Neural progenitor cell (in vitro differentiated cells): ENCODE measurements at regions not wholly inside any gene's neighbourhood (a gene's known extent, or its start where the extent isn't known, plus 50 kb on each side); places are given as distances from the start of the nearest gene placed in this dataset.

Experiments used
- CTCF ChIP-seq: fragments of 200-600 bp; sonication (generic); IDR thresholded peaks from 2 replicates; pipeline ENCODE4 v1.5.1; 2017; ENCODE audit warnings: antibody characterized with exemption, mild to moderate bottlenecking
- EZH2 ChIP-seq: fragments of 200-600 bp; sonication (generic); IDR thresholded peaks from 2 replicates; pipeline ENCODE4 v1.6.1; 2017; ENCODE audit warnings: antibody characterized with exemption, mild to moderate bottlenecking, moderate library complexity
- EZH2phosphoT487 ChIP-seq: fragments of 200-600 bp; sonication (generic); IDR thresholded peaks from 2 replicates; pipeline ENCODE4 v1.6.1; 2017; ENCODE audit warnings: antibody characterized with exemption

GRCh38 chr13:24096659-24097058, 63.9 kb upstream of the SPATA13 start:
- TF ChIP-seq CTCF (no peak), EZH2 (no peak), EZH2phosphoT487 (no peak)
